Ovary (tissue), 7 donors: ENCODE measurements at regions not wholly inside any gene's neighbourhood (a gene's known extent, or its start where the extent isn't known, plus 50 kb on each side); places are given as distances from the start of the nearest gene placed in this dataset.

Source experiments
- DNase-seq, 5 donors: peaks; one replicate each; pipeline ENCODE4 v3.0.0-alpha.2; 2019 to 2020
- H3K27ac ChIP-seq, 2 donors: fragments of 200-600 bp; one replicate each; pipeline versions ENCODE4 v1.5.1 to v1.8.0; 2019 to 2022
- H3K27me3 ChIP-seq: fragments of 200-600 bp; one replicate; pipeline ENCODE4 v1.8.0; 2022
- H3K36me3 ChIP-seq: fragments of 200-600 bp; sonication (generic); one replicate; pipeline ENCODE4 v1.5.1; 2019
- H3K4me1 ChIP-seq: one replicate; pipeline ENCODE4 v1.8.1; 2013; ENCODE audit warnings: mild to moderate bottlenecking, moderate library complexity; ENCODE audit not compliant: insufficient read depth
- H3K4me3 ChIP-seq: fragments of 200-600 bp; sonication (generic); one replicate; pipeline ENCODE4 v1.5.1; 2017
- H3K9me3 ChIP-seq, 2 donors: fragments of 200-600 bp in 1 of 2; sonication (generic) in 1 of 2; one replicate each; pipeline versions ENCODE4 v1.5.1 to v1.8.1; 2013 to 2019; ENCODE audit warnings: mild to moderate bottlenecking in 1 of 2, moderate library complexity in 1 of 2
- CTCF ChIP-seq, 3 donors: fragments of 450-650 bp in 2 of 3; fragments of 200-600 bp in 1 of 3; IDR thresholded peaks; one replicate each; pipeline versions ENCODE4 v1.5.1 to v1.8.0; 2016 to 2022; ENCODE audit warnings: antibody characterized with exemption in 3 of 3, mild to moderate bottlenecking in 1 of 3
- EP300 ChIP-seq: sonication (generic); formaldehyde crosslinking; IDR thresholded peaks from one replicate; pipeline ENCODE4 v1.6.1; 2017; ENCODE audit warnings: antibody characterized with exemption
- POLR2A ChIP-seq: fragments of 450-650 bp; IDR thresholded peaks from one replicate; pipeline ENCODE4 v1.6.1; 2017; ENCODE audit warnings: antibody characterized with exemption, mild to moderate bottlenecking, moderate library complexity
- WGBS, 3 donors: extraction: QIAGEN DNeasy Blood & Tissue Kit in 1 of 3; methylation state at CpG; one replicate each; pipeline versions ENCODE4 v1.1.5 to v1.1.7; 2013 to 2017; 5-methylcytosine and 5-hydroxymethylcytosine counted together
- intact Hi-C, 4 donors: fragments of 100-400 bp; cut with DNase I; formaldehyde crosslinking; loops; one replicate each; pipeline versions ENCODE4 v1.11.0 to v1.15.1; 2022 to 2023
- donor health status: DM: no; HTN: no; CAD: no; lungs with moderate emphysema.
- donor health status: DM: no; HTN: no; CAD: no.
- donor health status: Bipolar disorder and iron deficiency.
- donor health status: DM: no; HTN: no; CAD: no.
- donor health status: DM: yes; HTN: yes; CAD: no.

GRCh38 chr6:3653528-3654070, 97.9 kb downstream of the PXDC1 start:
- TF ChIP-seq EP300 (no peak), CTCF (IDR thresholded peaks at IDR 0.05) (no peak), POLR2A (no peak)
- H3K4me1 ChIP-seq = no peaks in the 10 kb centered on the region
- H3K4me3 ChIP-seq = no peak overlapping the region
- H3K27me3 ChIP-seq = no peaks in the 10 kb centered on the region
- H3K9me3 ChIP-seq = no peaks in the 10 kb centered on the region
- no peak for DNase-seq
- no peaks in the 10 kb centered on the region for H3K36me3 ChIP-seq
- H3K27ac ChIP-seq = no peak overlapping the region
- 92 to 95% (median 93%) methylated on average over 6 of the region's 6 CpGs for WGBS, 3 donors
- intact Hi-C loops = no loop called here

- Histone ChIP-seq H3K27me3 (no peaks in the 10 kb centered on the region), H3K4me3 (no peak overlapping the region), H3K36me3 (no peaks in the 10 kb centered on the region), H3K9me3 (no peaks in the 10 kb centered on the region), H3K27ac (no peak overlapping the region), H3K4me1 (no peaks in the 10 kb centered on the region)
- intact Hi-C loops = no loop called here
- WGBS, 3 donors = 77 to 85% (median 79%) methylated on average over 12 of the region's 12 CpGs
- TF ChIP-seq EP300 (no peak), POLR2A (no peak), CTCF (IDR thresholded peaks at IDR 0.05) (no peak)
- DNase-seq = no peak
Observed at GRCh38 chr6:3651698-3652229, 99.7 kb downstream of the PXDC1 start.

- H3K27me3 ChIP-seq = no peaks in the 10 kb centered on the region
- H3K36me3 ChIP-seq = no peaks in the 10 kb centered on the region
- intact Hi-C loops = no loop called here
- H3K27ac ChIP-seq = no peak overlapping the region
- no peak for TF ChIP-seq EP300
- H3K4me1 ChIP-seq = no peaks in the 10 kb centered on the region
- no peaks in the 10 kb centered on the region for H3K9me3 ChIP-seq
- no peak overlapping the region for H3K4me3 ChIP-seq
- WGBS, 3 donors = 48 to 56% (median 53%) methylated on average over 15 of the region's 15 CpGs
- no peak for DNase-seq
Observed at GRCh38 chr6:3650959-3651697, 100.4 kb downstream of the PXDC1 start.

- Histone ChIP-seq H3K4me1 (no peaks in the 10 kb centered on the region), H3K4me3 (no peak overlapping the region), H3K36me3 (no peaks in the 10 kb centered on the region), H3K27ac (no peak overlapping the region), H3K9me3 (no peaks in the 10 kb centered on the region), H3K27me3 (no peaks in the 10 kb centered on the region)
- intact Hi-C loops = no loop called here
- WGBS, 3 donors = 93 to 96% (median 94%) methylated on average over 16 to 17 of the region's 17 CpGs
- no peak for DNase-seq
- TF ChIP-seq CTCF (IDR thresholded peaks at IDR 0.05) (no peak), POLR2A (no peak), EP300 (no peak)
Observed at GRCh38 chr6:3650076-3650958, 101.2 kb downstream of the PXDC1 start.
